Skeletal muscle tissue (tissue), 3 donors: ENCODE measurements at regions not wholly inside any gene's neighbourhood (a gene's known extent, or its start where the extent isn't known, plus 50 kb on each side); places are given as distances from the start of the nearest gene placed in this dataset.
"Not testable (repeated sequence)": the region's sequence is repeated elsewhere in the genome, so short reads cannot be mapped to it uniquely, and the experiment has no call there.

ENCODE experiments used
- H3K27ac ChIP-seq: one replicate; pipeline ENCODE4 v1.7.0; 2013; ENCODE audit warnings: mild to moderate bottlenecking, low read depth, low read length, inconsistent platforms
- H3K27me3 ChIP-seq, 3 donors: one replicate each; pipeline ENCODE4 v1.7.0; 2013; ENCODE audit warnings: low read length in 3 of 3; ENCODE audit not compliant: control insufficient read depth in 3 of 3, insufficient read depth in 3 of 3
- H3K36me3 ChIP-seq, 3 donors: one replicate each; pipeline ENCODE4 v1.7.0; 2013; ENCODE audit warnings: low read length in 3 of 3; ENCODE audit not compliant: control insufficient read depth in 3 of 3, insufficient read depth in 3 of 3
- H3K4me1 ChIP-seq, 3 donors: one replicate each; pipeline ENCODE4 v1.7.0; 2013; ENCODE audit warnings: low read length in 3 of 3, mild to moderate bottlenecking in 3 of 3; ENCODE audit not compliant: control insufficient read depth in 3 of 3, insufficient read depth in 3 of 3
- H3K4me3 ChIP-seq, 3 donors: one replicate each; pipeline ENCODE4 v1.7.0; 2013; ENCODE audit warnings: low read length in 3 of 3
- H3K9ac ChIP-seq, 3 donors: one replicate each; pipeline ENCODE4 v1.7.0; 2013; ENCODE audit warnings: low read length in 3 of 3, mild to moderate bottlenecking in 3 of 3, moderate library complexity in 2 of 3, low read depth in 1 of 3
- H3K9me3 ChIP-seq, 3 donors: one replicate each; pipeline ENCODE4 v1.7.0; 2013; ENCODE audit warnings: low read length in 3 of 3; ENCODE audit not compliant: control insufficient read depth in 3 of 3
- donor health status: Osteomylitis.

GRCh38 chr19:31470952-31471351 lies 121.7 kb upstream of the TSHZ3 start:
- H3K9me3 ChIP-seq, result no peaks in the 10 kb centered on the region
- H3K9ac ChIP-seq, result no peak overlapping the region
- H3K27ac ChIP-seq, result no peak overlapping the region
- no peaks in the 10 kb centered on the region for H3K36me3 ChIP-seq
- H3K4me1 ChIP-seq, result no peaks in the 10 kb centered on the region
- H3K4me3 ChIP-seq, result no peak overlapping the region
- no peaks in the 10 kb centered on the region for H3K27me3 ChIP-seq

- Histone ChIP-seq H3K4me3 (no peak overlapping the region), H3K27ac (no peak overlapping the region), H3K36me3 (no peaks in the 10 kb centered on the region), H3K27me3 (no peaks in the 10 kb centered on the region), H3K9ac (no peak overlapping the region), H3K4me1 (no peaks in the 10 kb centered on the region), H3K9me3 (no peaks in the 10 kb centered on the region)
These were observed 129.0 kb upstream of the TSHZ3 start for GRCh38 chr19:31478241-31478640.

DNA sequence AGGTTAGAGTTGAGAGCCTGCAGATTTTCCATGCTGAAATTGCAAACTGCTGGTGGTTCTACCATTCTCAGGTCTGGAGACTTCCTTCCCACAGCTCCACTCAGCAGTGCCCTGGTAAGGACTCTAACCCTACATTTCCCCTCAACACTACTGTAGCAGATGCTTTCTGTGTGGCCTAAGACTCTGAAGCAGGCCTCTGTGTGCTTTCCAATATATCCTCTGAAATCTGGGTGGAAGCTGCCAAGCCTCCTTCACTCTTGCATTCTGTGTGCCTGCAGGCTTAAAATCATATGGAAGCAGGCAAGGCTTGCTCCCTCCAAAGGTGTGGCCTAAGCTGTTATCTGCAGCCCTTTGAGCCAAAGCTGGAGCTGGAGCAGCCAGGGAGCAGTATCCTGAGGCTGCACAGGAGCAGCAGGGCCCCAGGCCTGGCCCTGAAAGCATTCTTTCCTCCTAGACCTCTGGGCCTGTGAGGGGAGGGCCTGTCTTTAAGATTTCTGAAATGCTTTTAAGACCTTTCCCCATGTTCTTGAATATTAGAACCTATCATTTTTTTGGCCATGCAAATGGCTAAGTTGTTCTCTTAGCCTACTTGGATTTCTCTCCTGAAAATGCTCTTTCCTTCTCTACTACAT lies 134.1 kb upstream of the TSHZ3 start:
- peaks cover 0 to 2% (median 0%) of the 10 kb centered on the region in 3 donors for H3K9me3 ChIP-seq
- no peak overlapping the region for H3K9ac ChIP-seq
- H3K27me3 ChIP-seq, result no peaks in the 10 kb centered on the region
- H3K27ac ChIP-seq, result no peak overlapping the region
- H3K36me3 ChIP-seq, result no peaks in the 10 kb centered on the region
- no peak overlapping the region for H3K4me3 ChIP-seq
- H3K4me1 ChIP-seq, result no peaks in the 10 kb centered on the region

DNA sequence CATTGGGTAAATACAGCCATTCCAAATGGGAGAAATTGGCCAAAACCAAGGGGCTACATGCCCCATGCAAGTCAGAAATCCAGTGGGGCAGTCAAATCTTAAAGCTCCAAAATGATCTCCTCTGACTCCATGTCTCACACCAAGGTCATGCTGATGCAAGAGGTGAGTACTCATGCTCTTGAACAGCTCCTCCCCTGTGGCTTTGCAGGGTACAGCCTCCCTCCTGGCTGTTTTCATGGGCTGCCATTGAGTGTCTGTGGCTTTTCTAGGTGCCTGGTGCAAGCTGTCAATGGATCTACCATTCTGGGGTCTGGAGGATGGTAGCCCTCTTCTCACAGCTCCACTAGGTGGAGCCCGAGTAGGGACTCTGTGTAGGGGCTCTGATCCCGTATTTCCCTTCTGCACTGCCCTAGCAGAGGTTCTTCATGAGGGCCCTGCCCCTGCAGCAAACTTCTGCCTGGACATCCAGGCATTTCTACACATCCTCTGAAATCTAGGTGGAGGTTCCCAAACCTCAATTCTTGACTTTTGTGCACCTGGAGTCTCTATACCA lies 135.7 kb upstream of the TSHZ3 start:
- not testable (repeated sequence) for H3K4me1 ChIP-seq, H3K9me3 ChIP-seq, H3K27ac ChIP-seq, H3K4me3 ChIP-seq, H3K9ac ChIP-seq, H3K36me3 ChIP-seq, H3K27me3 ChIP-seq

- Histone ChIP-seq H3K27ac (no peak overlapping the region), H3K36me3 (no peaks in the 10 kb centered on the region), H3K4me3 (no peak overlapping the region), H3K27me3 (no peaks in the 10 kb centered on the region), H3K9me3 (peaks cover 0 to 2% (median 0%) of the 10 kb centered on the region in 3 donors), H3K9ac (no peak overlapping the region), H3K4me1 (no peaks in the 10 kb centered on the region)
These were observed 136.2 kb upstream of the TSHZ3 start for GRCh38 chr19:31485472-31485871.

DNA sequence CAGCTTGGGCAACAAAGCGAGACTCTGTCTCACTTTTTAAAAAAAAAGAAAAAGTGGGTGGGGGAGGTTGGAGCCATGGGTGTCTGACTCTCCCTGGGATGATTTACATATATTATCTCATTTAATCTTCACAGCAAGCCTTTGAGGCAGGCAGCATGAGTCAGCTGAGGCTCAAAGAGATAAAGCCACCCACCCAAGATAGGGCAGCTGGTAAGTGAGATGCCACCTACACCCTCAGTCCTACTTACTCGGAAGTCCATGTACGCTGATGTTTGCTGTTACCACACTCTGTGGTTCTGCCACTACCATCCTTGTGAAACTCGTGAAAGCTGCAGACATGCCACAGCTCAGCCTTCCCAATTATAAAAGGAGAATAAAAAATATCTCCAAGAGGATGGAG lies 142.0 kb upstream of the TSHZ3 start:
- no peaks in the 10 kb centered on the region for H3K9me3 ChIP-seq
- no peaks in the 10 kb centered on the region for H3K27me3 ChIP-seq
- no peak overlapping the region for H3K4me3 ChIP-seq
- no peak overlapping the region for H3K27ac ChIP-seq
- no peak overlapping the region for H3K9ac ChIP-seq
- H3K36me3 ChIP-seq, result no peaks in the 10 kb centered on the region
- H3K4me1 ChIP-seq, result no peaks in the 10 kb centered on the region

- Histone ChIP-seq H3K4me3 (no peak overlapping the region), H3K9ac (no peak overlapping the region), H3K9me3 (no peaks in the 10 kb centered on the region), H3K4me1 (no peaks in the 10 kb centered on the region), H3K27me3 (no peaks in the 10 kb centered on the region), H3K36me3 (no peaks in the 10 kb centered on the region), H3K27ac (no peak overlapping the region)
These were observed 142.8 kb upstream of the TSHZ3 start for GRCh38 chr19:31492050-31492449.

GRCh38 chr19:31496076-31496475 lies 146.8 kb upstream of the TSHZ3 start:
- H3K4me3 ChIP-seq, result no peak overlapping the region
- H3K27ac ChIP-seq, result no peak overlapping the region
- H3K9me3 ChIP-seq, result no peaks in the 10 kb centered on the region
- H3K9ac ChIP-seq, result no peak overlapping the region
- peaks cover 0 to under 1% (median 0%) of the 10 kb centered on the region in 3 donors for H3K27me3 ChIP-seq
- H3K36me3 ChIP-seq, result no peaks in the 10 kb centered on the region
- H3K4me1 ChIP-seq, result no peaks in the 10 kb centered on the region

DNA sequence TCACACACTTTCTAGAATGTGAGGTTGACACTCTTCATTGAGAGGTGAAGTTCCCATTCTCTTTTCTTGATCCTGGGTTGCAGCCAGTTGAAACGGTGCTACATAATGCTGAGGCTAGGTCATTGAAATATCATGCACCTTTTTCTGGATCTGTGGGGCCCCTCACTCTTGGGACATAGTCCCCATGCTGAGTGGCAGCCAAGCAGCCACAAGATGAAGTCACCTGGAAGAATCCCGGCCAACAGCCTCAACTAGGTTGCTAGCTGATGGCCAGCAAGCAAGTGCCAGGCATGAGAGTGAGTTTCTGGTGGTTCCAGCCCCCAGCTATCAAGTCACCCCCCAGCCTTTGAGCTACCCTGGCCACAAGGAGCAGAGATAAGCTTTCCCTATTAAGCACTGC lies 148.5 kb upstream of the TSHZ3 start:
- Histone ChIP-seq H3K4me1 (no peaks in the 10 kb centered on the region), H3K27me3 (peaks cover 0 to 8% (median 3%) of the 10 kb centered on the region in 3 donors)

GRCh38 chr19:31498781-31499180 lies 149.5 kb upstream of the TSHZ3 start:
- H3K27me3 ChIP-seq, result peaks cover 0 to 12% (median 3%) of the 10 kb centered on the region in 3 donors
- H3K36me3 ChIP-seq, result no peaks in the 10 kb centered on the region
- H3K9ac ChIP-seq, result no peak overlapping the region
- no peaks in the 10 kb centered on the region for H3K9me3 ChIP-seq
- no peak overlapping the region for H3K27ac ChIP-seq
- no peak overlapping the region for H3K4me3 ChIP-seq
- H3K4me1 ChIP-seq, result no peaks in the 10 kb centered on the region

More for the DNA sequence above, 148.5 kb upstream of the TSHZ3 start:
- H3K9me3 ChIP-seq, result no peaks in the 10 kb centered on the region
- no peaks in the 10 kb centered on the region for H3K36me3 ChIP-seq
- no peak overlapping the region for H3K9ac ChIP-seq
- H3K4me3 ChIP-seq, result no peak overlapping the region
- H3K27ac ChIP-seq, result no peak overlapping the region
